GM18519 (cell line): ENCODE measurements at regions not wholly inside any gene's neighbourhood (a gene's known extent, or its start where the extent isn't known, plus 50 kb on each side); places are given as distances from the start of the nearest gene placed in this dataset.

ENCODE experiments used
- ATAC-seq: cut with Tn5 transposase; IDR thresholded peaks from one replicate; pipeline ENCODE4 v1.9.1; 2021; ENCODE audit warnings: mild to moderate bottlenecking, moderate library complexity; ENCODE audit not compliant: unreplicated experiment, low FRiP score

- no peak for ATAC-seq
These were observed 107.1 kb upstream of the WSCD2 start for GRCh38 chr12:108021949-108022522.

- ATAC-seq: no peak
These were observed 99.8 kb upstream of the WSCD2 start for GRCh38 chr12:108029051-108029835.

DNA sequence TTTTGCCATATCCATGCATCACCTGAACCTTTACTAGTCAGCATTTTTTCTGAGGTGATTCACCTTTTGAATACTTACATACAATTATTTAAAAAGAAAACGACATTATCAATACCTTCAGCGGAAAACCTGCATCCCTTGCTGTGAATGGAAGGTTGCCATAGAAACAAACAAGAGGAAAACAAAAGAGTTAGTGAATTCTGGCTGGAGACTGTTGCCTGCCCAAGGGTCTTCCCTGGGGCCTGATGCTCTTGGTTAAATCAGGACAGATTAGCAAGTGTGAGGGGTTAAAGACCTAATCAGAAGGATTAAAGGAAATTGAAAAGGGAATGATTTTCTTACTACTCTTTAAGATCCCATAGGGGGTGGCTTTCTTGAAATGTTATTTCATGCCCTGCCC is 96.0 kb upstream of the WSCD2 start:
- no peak for ATAC-seq

- ATAC-seq: no peak
These were observed 93.7 kb upstream of the WSCD2 start for GRCh38 chr12:108035372-108035771.

DNA sequence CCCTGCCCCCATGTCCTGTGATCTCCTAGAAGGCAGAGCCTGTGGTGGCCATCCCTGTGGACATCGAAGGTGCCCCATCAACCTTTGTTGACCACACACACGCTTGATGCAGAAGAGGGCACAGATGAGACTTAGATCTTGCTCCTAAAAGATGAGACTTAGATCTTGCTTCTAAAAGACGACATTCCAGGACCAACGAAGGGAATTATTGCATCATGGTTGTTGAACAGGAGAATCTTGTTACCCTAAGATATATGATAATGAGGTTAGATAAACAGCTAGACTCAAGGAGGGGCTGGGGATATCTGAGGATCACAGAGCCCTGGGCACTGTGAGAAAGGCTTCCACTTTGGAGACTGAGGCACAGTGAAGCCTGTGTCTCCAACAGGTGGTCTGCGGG is 91.1 kb upstream of the WSCD2 start:
- no peak for ATAC-seq

DNA sequence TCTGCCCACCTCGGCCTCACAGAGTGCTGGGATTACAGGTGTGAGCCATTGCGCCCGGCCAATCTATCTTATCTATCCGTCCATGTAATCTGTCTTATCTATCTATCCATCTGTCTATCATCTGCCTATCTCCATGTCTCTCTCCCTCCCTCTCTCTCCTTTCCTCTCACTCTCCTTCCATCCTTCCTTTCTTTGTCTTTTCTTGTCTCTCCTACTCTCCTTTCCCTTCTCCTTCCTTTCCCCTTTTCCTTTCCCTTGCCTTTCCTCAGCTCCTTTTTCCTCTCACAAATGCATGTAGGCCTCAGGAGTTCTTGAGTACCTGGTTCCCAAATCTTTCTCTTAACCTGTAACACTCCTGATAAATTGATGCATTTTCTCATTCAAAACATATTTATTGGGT is 89.3 kb upstream of the WSCD2 start:
- ATAC-seq: no peak

GRCh38 chr12:108040947-108041346 is 88.1 kb upstream of the WSCD2 start:
- ATAC-seq: no peak

DNA sequence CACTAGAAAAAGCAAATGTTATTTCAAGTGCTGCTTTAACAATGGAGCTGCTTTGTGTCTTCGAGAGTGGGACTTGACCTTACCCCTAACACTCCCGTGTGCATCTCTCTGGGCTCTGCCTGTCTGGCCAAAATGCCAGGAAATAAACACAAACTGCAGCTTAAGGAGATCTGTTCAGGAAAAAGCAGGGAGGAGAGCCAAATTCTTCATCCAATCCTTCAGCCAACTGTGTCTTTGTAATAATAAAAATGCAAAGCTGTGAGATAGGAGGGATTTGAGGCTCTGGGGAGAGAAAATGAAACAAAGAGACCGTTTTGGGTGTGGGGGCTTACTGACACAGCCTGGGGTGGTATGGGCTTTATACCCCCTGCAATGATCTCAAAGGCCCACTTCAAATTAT is 85.8 kb upstream of the WSCD2 start:
- ATAC-seq: no peak

- ATAC-seq: no peak
These were observed 85.1 kb upstream of the WSCD2 start for GRCh38 chr12:108043750-108044533.

- ATAC-seq: no peak
These were observed 83.0 kb upstream of the WSCD2 start for GRCh38 chr12:108046135-108046534.

DNA sequence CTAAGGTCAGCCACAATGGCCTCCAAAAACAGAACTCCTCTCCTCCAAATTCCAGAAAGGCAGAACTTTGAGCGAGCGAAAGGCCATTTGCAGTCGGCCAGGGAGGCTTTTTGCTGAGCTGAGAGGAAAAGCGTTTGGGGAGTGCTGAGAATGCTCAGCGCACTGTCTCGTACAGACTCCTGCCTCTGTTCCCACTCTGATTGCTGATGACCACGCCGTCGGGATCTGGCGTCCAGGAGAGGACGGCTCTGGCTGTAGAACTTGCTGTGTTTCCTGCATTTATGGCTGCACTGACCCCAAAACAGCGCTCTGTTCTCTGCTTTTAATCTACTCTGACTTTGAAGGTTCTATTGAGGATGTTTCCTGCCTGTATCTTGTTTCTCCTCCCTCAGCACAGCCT is 82.4 kb upstream of the WSCD2 start:
- no peak for ATAC-seq

DNA sequence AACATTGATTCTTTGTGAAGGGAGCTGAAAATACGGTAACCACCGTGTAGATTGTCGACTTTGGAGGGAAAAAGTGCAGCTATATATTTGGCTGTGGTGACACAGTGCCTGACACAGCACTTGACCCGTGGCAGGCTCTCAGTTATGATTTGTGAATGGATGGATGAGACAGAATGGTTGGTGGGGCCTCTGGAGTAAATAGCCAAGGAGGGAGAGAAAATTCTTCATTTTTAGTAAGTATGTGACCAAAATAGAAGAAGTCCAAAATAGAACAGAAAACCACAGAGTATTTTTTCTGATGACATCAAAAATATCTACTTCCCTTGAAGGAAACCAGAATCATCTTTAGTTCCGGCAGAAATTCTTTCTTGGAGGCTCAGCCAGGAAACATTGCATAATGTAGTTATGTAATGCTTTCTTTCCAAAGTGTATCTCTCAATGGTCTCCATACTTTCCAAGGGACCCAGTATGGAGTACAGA is 82.0 kb upstream of the WSCD2 start:
- ATAC-seq: no peak

DNA sequence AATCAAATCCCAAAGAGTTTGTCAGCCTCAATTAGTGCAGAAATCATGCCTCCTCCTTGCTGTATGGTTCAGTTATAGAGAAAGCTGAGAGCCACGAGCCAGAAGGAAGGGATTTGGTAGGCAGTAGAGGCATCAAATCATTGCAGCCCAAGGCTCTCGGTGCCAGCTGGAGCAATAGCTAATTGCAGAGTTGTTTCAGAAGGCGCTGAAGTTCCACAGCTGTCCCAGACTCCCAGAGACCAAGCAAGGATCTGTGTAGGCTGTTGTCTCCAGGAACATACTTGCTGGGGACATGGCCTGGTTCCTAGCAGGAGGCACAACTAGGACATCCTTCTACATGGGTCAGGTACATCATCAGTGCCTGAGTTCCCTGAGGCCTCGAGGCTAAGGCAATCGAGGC is 80.4 kb upstream of the WSCD2 start:
- ATAC-seq: no peak

DNA sequence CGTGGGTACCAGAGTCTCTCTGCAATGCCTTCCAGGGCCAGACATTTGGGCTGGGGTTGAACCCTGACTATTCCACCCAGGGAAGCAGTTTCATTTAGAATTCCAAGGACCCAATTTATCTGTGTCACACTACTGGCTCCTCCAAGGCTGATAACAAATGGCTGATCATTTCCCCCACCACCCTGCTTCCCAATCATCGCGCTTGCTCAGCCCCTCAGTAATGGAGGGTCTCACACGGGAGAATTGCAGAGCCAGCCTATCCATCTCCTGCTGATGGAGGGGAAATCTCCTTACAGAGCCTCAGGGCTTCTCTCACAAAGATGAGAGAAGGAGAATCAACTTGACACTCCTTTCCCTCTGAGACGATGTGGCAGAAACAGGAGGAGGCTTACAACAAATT is 78.4 kb upstream of the WSCD2 start:
- ATAC-seq: no peak

GRCh38 chr12:108052260-108052659 is 76.8 kb upstream of the WSCD2 start:
- no peak for ATAC-seq

DNA sequence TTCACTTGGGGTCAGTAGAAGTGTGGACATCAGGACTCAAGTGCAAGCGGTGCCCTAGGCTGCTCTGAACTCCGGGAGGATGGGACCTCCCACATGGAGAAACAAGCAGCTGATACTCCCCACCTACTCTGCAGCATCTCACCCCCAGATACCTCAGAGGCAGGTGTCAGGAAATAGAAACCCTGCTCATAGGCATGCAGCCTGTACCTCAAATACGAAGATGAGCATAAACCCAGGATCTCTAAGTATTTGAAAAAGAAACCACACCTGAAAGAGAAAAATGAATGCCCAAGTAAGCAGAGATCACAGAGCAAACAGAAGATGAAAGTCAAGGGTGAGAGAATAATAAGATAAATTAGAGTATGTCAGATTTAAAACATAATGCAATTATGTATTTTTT is 75.6 kb upstream of the WSCD2 start:
- no peak for ATAC-seq

DNA sequence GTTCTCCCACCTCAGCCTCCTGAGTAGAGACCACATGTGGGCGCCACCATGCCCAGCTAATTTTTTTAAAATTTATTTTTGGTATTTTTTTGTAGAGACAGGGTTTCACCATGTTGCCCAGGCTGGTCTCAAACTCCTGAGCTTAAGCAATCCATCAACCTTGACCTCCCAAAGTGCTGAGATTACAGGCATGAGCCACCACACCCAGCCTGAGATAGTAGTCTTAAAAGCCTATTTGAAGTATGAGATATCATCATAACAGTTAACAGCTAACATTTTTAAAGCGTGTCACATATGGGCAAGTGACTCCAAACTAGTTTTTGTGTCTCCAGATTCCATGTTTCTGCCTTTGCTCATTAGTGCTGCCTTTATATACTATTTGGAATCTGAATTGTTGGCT is 74.6 kb upstream of the WSCD2 start:
- no peak for ATAC-seq

GRCh38 chr12:108055141-108055540 is 73.9 kb upstream of the WSCD2 start:
- no peak for ATAC-seq

- ATAC-seq: no peak
These were observed 69.0 kb upstream of the WSCD2 start for GRCh38 chr12:108060067-108060466.

DNA sequence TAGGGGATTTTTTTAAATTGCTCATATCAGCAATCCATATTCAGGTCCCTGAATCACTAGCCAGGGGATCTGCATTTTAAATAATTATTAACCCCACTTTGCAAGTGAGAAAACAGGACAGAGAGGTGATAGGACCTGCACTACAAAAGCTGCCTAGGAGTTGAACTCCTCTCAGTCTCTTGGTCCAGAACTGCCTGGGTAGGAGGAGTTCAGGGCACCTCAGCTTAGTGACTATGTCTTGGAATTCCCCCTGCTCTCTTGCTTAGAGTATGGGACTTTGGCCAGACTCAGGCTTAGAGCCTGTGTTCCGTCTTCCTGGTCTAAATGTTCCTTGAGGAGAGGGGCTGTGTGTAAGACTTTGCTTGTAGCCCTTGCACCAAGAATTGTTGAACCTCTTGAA is 68.2 kb upstream of the WSCD2 start:
- ATAC-seq: no peak

DNA sequence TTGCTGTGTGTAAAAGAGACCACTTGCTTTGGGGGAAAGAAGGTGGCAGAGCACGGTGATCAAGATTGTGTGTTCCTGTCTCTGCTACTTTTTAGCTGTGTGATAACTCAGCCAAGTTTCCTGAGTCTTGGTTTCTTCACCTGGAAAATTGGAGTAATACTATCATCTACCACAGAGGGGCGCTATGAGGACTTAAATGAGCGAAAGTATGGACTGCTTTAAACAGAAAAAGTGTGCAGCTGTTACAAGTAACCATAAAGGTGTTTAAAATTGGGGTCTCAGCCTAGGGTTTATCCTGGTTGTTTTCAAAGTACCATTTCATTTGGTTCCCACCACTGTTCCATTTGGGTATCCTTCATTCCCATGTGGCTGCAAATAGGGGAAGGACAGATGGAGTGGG is 65.9 kb upstream of the WSCD2 start:
- ATAC-seq: no peak

GRCh38 chr12:108065069-108065468 is 64.0 kb upstream of the WSCD2 start:
- ATAC-seq: no peak
